GM12873 (cell line): ENCODE measurements at regions not wholly inside any gene's neighbourhood (a gene's known extent, or its start where the extent isn't known, plus 50 kb on each side); places are given as distances from the start of the nearest gene placed in this dataset.

ENCODE experiments used
- TF ChIP-seq, protein P1 (sequence below): IDR thresholded peaks from 2 replicates; pipeline ENCODE4 v1.5.1; 2012; ENCODE audit warnings: low read depth, mild to moderate bottlenecking, moderate library complexity, low read length, control low read depth; ENCODE audit not compliant: insufficient read depth; ENCODE audit errors: missing control alignments

DNA sequence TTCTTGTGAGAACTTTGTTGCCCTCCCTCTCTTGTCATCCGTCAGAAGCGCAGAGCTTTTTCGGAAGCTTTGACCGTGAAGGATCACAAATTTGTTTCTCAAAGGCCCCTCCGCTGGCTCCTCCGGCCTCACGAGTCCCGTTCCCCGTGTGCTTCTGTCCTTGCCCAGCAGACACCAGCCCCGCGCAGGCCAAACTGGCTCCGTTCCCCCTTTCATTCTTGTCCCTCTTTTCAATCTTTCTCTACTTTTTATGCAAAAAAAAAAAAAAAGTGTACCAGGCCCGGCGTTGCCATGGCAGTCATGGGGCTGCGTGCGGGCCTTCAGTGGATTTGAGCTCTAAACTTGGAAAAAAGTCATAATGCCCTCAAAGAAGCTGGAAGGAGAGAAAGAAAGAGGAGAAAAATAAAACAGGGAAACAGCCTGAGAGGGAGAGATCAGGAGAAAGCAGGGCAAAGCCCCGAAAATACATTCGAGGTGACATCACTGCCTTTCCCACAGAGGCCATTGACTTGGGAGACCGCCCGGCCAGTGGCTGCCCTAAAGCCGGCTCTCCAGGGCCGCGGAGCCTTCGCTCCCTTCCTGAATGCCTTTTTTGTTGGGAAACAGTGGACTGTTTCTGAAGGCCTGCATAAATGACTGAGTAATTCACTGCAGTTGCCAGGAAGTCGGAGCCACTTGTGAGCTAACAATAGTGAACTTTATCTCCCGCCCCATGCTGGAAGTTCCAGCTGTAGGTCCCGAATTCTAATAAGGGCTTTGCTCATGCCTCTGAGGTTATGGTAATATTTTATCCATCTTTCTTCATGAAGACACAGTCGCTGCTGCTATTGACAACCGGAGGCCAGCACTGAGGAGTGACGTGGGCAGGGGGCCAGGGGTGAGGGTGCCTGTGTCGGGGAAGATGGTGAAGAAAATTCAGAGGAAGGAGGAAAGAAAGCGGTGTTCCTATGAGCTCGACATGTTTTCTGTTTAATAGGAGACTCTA, 670.9 kb downstream of the QKI start:
- TF ChIP-seq, protein P1, sequence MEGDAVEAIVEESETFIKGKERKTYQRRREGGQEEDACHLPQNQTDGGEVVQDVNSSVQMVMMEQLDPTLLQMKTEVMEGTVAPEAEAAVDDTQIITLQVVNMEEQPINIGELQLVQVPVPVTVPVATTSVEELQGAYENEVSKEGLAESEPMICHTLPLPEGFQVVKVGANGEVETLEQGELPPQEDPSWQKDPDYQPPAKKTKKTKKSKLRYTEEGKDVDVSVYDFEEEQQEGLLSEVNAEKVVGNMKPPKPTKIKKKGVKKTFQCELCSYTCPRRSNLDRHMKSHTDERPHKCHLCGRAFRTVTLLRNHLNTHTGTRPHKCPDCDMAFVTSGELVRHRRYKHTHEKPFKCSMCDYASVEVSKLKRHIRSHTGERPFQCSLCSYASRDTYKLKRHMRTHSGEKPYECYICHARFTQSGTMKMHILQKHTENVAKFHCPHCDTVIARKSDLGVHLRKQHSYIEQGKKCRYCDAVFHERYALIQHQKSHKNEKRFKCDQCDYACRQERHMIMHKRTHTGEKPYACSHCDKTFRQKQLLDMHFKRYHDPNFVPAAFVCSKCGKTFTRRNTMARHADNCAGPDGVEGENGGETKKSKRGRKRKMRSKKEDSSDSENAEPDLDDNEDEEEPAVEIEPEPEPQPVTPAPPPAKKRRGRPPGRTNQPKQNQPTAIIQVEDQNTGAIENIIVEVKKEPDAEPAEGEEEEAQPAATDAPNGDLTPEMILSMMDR, result no peak

DNA sequence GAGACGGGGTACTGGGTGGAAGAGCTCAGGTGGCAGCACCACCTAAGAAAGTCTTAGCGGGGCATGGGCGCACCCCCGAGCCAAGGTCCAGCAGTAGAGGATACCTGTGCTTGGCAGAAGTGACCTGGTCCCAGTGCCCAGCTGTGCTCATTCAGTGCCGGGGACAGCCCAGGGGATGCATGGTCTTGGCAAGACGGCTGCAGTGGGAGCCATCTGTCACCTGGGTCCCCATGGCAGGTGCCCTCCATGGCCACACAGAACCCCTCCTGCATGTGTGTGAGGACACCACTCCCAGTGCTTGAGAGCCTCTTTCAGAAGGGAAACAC, 664.7 kb downstream of the QKI start:
- TF ChIP-seq, protein P1, result no peak

DNA sequence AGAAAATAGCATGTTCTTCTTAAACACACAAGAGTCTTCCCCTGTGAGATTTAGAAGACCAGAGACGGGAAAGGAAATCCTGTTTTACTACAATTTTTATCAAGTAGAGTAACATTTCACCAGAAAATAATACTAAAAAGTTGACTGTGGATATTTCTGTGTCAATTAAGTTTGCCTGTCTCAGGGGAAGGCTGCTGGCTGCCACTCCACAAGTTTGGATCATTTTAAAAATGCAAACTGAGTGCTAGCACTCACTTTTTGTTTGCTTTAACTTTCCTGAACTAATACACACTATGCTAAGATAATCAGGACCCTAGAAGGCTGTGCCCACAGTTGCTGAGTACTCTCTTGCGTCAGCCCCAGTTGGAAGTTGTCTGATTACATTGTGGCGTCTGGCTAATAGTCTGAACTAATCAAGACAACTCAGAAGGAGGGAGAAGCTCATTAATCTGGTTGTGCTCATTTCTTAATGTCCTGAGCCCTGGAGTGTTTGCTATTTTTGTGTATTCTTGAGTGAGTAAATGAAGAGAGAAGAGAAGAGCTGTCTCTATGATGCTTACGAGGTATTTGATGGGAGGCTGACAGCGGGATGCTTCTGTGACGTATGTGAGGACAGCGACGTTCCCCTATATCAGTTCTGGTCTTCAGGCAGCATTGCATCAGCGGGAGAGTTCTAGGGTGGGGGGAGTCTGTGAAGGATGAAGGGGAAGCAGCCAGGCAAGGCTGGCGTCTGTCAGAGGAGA, 664.2 kb downstream of the QKI start:
- TF ChIP-seq, protein P1, result no peak

DNA sequence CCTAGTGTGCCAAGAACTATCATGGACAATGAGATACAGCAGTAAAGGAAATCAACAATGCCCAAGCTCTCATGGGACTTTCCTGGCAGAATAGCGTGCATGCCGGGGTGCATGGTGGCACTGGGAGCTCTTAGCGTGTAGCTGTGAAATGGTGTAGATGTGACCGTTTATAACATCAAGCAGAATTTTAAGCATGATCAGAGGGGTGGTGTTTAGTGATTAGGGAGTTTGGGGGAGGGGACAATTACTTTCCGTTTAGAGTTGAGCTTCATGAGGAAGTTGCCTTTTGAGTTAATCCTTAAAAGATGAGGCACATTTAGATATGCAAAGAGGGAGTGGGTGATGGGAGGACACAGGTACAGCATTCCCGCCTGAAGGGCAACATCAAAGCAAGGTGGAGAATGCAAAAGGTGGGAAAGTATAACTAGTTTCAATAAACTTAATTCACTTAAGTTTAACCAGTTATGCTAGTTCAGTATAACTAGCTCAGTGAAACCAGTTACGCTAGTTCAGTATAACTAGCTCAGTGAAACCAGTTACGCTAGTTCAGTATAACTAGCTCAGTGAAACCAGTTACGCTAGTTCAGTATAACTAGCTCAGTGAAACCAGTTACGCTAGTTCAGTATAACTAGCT, 661.6 kb downstream of the QKI start:
- TF ChIP-seq, protein P1, result no peak

- TF ChIP-seq, protein P1, result no peak
Measured at GRCh38 chr6:164072240-164072666, 657.7 kb downstream of the QKI start.

GRCh38 chr6:164069350-164069990, 655.0 kb downstream of the QKI start:
- TF ChIP-seq, protein P1, result no peak

GRCh38 chr6:164068527-164068926, 654.0 kb downstream of the QKI start:
- TF ChIP-seq, protein P1, result no peak
